GM18507 (cell line): ENCODE measurements at regions not wholly inside any gene's neighbourhood (a gene's known extent, or its start where the extent isn't known, plus 50 kb on each side); places are given as distances from the start of the nearest gene placed in this dataset.
A peak's percentile ranks its signal among the peaks of the same experiment; 100 is the strongest.

Experiments
- DNase-seq: peaks from one replicate; pipeline ENCODE4 v3.0.0; 2011; ENCODE audit warnings: low read depth; ENCODE audit not compliant: insufficient read length; ENCODE audit errors: extremely low spot score
- FAIRE-seq: peaks from 2 replicates; lab custom pipeline; 2011; peaks lifted over from hg19 to GRCh38; lab: Jason Lieb, UNC

DNA sequence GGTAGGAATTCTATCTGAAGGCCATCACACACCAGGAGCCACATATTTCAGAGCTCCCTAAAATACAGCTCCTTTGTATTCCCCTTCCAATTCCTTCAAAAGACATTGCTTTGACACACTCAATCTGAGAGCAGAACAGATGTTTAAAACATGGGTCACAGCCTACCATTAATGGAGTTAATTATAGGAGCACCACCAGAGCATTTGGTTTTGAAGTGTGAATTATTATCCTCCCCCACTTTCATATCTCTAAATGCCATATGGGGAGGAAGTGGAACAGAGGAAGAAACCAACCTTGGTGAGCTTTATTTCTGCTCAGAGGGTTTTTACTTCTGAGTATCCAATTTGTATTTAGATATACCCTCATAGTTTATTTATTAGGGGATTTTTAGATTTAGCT, 50.7 kb upstream of the TNFRSF21 start:
- FAIRE-seq (peak; percentile 80), DNase-seq (peak; percentile 7)

DNA sequence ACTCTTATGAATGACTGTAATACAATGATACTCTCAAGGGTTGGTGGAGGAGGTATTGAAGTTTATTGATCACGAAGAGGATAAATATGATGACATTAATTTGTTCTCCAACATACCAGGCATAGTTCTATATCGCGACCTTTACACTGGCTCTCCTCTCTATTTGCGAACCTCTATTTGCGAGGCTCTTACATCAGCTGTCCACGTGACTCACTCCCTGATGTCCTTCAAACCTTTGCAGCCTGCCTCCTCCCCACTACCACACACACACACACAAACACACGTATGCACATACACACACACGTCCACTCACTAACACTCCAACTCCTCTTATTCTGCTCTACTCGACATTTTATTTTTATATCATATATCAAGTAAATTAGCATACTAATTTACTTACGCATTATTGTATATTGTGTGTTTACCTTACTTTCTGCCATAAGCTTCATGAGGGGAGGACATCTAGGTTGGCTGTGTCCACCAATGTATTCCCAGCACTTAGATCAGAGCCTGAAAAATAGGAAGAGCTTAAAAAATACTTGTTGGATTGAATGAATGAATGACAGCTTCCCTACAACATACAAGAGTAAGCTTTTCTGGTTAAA, 53.3 kb upstream of the TNFRSF21 start:
- FAIRE-seq: no peak

DNA sequence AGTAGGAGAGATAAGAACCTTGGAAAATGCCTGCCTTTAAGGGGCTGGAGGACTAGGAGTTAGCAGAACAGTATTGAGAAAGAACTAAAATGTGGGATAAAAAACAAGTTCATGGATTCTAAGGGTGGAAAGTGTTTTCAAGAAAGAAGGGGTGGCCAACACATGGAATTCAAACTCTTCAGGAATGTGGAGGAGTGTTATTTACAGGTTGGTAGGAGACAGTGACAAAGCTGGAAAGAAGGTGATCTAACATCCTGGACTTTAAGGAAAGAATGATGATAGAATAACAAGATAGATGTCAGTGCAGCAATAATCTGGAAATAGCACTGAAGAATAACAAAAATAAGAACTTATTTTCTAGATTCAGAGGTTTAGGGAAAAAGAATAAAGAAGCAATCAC, 54.0 kb upstream of the TNFRSF21 start:
- DNase-seq: no peak
- no peak for FAIRE-seq

More for the DNA sequence above, 53.3 kb upstream of the TNFRSF21 start:
- DNase-seq: no peak

DNA sequence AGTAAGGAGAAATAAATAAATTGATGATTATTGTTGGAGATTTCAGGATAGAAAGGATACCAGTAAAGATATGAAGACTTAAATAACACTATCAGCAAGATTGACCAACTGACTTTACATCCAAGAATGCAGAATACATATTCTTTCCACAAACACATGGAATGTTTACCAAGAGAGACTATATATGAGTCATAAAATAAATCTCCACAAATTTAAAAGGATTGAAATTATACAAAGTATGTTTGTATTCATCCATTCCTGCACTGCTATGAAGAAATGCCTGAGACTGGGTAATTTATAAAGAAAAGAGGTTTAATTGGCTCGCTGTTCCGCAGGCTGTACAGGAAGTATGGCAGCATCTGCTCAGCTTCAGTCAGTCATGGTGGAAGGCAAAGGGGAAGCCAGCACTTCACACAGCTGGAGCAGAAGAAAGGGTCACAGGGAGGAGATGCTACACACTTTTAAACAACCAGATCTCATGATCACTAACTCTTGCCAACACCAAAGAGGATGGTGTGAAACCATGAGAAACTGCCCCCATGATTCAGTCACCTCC, 56.7 kb upstream of the TNFRSF21 start:
- DNase-seq (no peak), FAIRE-seq (no peak)

DNA sequence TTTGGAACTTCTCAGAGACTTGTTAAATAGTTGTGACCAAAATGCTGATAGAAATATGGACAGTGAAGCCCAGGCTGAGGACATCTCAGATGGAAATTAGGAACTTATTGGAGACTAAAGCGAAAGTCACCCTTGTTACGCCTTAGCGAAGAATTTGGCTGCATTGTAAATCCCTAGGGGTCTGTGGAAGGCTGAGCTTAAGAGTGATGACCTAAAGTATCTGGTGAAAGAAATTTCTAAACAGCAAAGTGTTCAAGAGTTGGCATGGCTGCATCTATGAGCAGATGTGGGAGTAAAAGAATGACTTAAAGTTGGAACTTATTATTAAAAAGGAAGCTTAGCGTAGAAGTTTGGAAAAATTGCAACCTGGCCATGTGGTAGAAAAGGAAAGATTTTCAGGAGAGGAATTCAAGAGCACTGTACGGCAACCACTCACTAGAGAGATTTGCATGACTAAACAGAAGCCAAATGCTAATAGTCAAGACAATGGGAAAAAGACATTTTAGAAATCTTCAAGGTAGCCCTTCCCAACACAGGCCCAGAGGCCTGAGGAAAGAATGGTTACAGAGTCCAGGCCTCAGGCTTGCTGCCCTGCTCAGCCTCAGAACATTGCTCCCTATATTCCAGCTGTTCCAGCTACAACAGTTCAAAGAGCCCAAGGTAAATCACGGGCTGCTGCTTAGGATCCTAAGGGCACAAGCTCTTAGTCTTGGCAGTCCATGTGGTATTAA, 61.6 kb upstream of the TNFRSF21 start:
- FAIRE-seq (no peak), DNase-seq (no peak)

DNA sequence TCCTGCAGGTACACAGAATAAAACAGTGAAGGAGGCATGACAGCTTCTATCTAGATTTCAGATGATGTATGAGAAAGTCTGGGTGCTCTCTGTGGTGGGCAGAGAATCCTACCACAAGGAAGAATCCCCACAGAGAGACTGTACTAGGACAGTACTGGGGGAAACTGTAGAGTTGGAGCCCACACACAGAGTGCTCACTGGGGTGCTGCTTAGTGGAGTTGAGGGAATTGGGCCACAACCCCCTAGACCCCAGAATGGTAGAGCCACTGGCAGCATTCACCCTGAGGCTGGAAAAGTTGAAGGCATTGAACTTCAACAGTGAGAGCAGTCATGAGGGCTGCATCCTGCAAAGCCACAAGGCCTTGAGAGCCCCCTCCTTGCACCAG, 62.2 kb upstream of the TNFRSF21 start:
- FAIRE-seq: no peak

DNA sequence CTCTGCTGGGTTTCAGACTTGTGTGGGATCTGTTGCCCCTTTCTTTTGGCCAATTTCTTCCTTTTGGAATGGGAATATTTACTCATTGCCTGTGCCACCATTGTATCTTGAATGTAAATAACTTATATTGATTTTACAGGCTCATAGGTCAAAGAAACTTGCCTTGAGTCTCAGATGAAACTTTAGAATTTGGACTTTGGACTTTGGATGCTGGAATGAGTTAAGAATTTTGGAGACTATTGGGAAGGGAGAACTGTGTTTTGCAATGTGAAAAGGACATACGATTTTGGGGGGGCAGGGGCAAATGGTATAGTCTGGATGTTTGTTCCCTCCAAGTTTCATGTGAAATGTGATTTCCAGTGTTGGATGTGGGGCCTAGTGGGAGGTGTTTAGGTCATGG, 62.6 kb upstream of the TNFRSF21 start:
- FAIRE-seq (no peak), DNase-seq (no peak)

More for the DNA sequence above, 62.2 kb upstream of the TNFRSF21 start:
- no peak for DNase-seq

DNA sequence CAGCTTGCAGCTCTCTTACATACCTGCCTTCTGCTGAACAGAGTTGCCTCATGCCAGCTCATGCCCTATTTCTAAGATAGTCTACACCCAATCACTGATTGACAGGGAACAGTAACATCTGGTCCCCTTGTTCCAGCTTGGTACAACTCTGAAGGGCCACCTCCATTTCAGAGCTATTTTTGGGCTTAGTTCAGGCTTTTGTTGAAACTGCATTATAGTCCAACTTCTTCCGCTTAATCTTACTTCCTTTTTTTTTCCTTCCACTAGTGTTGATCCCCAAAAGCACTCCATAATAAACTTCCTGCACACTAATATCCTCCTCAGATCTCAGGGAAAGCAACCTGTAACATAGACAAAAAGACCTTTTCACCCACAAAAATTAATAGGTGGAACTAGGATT, 65.7 kb upstream of the TNFRSF21 start:
- FAIRE-seq (no peak), DNase-seq (no peak)

DNA sequence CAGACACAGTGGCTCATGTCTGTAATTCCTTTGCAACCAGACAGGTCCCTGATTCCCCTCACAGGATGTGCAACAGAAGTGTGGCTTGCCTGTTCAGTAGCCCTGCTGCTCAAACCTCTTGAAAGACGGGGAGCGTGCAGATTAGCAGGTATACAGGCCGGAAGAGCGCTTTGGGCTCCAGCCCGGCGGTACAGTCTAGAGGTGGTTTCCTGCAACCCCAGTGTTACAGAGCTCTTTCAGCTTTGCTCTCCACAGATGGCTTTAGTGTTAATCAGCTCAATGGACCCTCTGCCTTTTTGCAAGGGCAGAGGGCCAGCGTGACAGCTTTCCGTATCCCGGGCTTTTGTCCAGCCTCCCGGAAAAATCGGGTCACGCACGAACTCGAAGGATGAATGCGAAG, 67.2 kb upstream of the TNFRSF21 start:
- no peak for FAIRE-seq
- DNase-seq: no peak

DNA sequence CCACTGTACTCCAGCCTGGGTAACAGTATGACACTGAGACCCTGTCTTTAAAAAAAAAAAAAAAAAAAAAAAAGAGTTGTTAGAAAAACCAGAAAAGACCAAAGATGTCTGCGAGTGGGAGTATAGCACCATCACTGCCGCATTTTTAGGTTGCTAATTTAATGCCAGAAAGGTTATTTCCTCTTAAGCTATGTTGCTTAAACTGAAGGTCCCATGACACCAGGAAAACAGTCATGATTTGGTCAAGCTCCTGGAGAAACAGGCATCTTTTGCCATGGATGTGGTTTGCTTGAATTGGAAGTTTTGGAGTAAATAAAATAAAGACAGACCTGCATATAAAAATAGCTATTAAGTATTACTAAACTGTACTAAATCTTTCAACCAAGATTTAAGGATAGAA, 68.3 kb upstream of the TNFRSF21 start:
- DNase-seq (no peak), FAIRE-seq (no peak)

DNA sequence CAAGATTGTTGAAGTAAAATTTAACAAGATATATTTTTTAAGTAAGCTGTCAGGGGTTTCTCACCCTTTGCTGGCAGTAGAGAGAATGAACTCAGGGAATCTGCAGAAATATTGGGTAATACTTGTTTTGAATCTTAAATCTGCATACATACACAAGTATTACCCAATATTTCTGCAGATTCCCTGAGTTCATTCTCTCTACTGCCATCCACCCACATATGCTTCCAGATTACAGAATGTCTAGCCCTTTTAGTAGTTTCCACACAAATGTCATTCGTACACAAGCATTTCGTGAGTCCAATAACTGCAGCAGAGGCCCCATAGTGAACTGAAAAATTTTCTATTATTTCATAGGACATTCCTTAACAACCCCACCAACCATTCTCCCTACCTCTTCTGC, 69.6 kb upstream of the TNFRSF21 start:
- no peak for DNase-seq
- no peak for FAIRE-seq

DNA sequence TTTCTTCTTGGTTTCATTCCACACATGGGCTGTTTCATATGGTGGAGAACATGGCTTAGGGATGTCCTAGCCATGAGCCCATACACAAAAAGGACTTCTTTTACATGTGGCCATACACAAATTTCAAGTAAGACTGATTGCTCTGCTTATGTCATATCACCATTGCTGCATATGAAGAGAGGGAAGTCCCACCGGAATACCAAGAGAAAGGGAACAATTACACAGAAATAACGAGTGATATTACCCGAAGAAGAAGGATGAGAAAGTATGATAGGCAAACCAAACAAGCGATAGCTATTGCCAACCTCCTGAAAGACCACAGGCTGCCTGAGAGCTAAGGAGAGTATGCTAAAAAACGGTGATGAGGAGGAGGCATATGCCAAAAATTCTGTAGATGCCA, 70.5 kb upstream of the TNFRSF21 start:
- no peak for FAIRE-seq
- no peak for DNase-seq

DNA sequence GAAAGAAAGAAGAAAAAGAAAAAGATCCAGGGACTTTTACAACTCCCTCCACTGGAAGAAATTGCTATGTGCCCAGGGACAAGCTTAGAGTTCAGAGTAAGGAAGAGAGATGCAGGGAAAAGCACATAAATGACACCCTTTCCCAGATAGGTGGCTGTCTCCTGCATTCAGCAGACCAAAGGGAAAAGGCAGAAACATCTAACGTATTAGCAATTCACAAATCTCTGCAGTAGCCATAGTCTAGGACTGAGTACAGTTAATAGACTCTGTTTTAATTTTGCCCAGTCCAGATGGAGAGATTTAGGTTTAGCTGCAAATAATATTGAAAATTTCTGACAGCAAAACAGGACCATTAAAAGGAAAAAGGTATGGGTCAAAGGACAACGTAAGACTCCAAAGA, 71.3 kb upstream of the TNFRSF21 start:
- no peak for FAIRE-seq
- no peak for DNase-seq

DNA sequence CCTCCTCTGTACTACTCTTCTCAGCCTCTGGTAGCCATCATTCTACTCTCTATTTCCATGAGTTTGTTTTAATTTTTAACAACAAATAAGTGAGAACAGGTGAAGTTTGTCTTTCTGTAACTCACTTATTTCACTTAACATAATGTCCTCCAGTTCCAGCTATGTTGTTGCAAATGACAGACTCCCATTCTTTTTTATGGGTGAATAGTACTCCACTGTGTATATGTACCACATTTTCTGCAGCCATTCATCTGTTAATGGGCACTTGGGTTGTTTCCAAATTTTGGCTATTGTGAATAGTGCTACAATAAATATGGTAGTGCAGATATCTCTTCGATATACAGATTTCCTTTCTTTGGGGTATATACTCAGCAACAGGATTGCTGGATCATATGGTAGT, 73.7 kb upstream of the TNFRSF21 start:
- no peak for DNase-seq
- no peak for FAIRE-seq

DNA sequence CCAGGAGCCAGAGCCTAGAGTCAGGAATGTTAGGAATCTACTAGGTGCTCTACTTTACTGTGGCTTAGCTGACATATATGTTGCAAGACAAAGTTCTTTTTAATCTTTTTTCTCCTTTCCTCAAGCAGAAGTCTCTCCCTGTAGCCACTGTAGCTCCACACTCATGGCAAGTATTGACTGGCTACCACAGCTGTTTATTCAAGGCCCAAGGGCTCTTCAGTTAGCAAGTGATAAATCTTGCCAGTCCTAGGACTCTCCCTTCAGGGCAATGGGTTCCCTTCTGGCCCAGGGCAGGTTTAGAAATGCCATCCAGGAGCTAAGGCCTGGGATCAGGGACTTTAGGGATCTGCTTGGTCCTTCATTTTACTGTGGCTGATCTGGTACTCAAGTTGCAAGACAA, 82.0 kb upstream of the TNFRSF21 start:
- FAIRE-seq (no peak), DNase-seq (no peak)

DNA sequence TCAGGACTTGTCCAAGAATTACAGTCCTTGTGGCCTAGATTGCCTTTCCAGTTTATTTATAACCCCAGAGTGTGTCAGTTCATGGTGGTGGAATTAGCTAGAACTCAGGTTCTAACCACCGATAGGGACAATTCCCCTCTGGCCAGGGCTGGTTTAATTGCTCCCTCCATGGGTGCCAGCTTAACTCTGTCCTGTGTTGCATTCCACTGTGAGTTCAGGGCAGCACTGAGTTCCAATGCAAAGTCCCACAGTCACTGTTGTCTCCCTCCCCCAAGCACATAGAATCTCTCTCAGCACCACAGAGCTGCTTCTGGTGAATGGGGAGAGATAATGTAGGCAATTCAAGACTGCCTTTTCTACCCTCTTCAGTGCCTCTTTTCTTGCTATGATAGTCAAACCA, 82.5 kb upstream of the TNFRSF21 start:
- FAIRE-seq: no peak
- no peak for DNase-seq

DNA sequence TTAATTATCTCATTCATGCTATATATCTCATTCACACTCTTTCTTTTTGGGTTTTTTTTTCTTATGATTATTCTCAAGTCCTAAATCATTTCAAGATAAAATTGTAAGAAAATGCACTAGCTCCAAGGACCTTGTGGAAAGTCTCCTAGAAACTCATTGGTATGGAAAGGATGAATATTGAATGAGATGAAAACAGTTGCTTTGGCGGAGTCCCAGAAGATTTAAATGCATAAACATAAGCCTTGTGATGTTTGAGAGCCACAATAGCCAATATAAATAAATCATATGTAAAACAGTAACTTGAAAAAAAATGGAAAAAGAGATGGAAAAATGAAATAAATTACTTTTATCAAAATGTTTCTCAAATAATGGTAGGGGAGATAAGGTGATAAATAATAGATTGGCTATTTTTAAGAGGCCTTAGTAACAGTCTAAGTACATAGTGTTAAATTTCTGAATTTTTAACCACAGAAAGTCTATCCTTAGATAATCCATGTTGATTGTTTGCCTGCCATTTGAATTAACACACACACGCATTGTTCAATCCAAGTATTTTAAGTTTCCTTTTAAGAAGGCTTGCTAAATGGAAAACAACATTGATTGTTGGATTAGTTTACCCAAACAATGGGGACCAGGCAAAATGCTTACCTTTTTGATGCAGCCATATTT, 81.1 kb upstream of the CD2AP start:
- FAIRE-seq (no peak), DNase-seq (no peak)

DNA sequence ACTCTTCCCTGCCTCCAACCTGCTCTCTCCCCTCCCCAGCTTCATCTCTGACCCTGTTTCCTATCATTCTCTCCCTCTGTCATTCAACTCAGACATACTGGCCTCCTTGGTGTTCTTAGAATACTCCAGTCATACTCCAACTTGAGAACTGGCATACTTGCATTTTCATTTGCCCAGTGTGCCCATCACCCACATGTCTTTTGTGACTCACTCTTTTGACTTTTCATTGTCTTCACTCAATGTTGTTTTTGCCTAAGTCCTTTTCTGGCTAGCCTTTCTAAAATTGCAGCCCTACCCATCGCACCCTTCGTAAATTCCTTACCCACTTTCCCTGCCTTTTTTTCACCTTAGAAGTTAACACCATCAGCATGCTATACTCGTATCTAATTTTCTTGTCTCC, 77.0 kb upstream of the CD2AP start:
- FAIRE-seq (no peak), DNase-seq (no peak)

DNA sequence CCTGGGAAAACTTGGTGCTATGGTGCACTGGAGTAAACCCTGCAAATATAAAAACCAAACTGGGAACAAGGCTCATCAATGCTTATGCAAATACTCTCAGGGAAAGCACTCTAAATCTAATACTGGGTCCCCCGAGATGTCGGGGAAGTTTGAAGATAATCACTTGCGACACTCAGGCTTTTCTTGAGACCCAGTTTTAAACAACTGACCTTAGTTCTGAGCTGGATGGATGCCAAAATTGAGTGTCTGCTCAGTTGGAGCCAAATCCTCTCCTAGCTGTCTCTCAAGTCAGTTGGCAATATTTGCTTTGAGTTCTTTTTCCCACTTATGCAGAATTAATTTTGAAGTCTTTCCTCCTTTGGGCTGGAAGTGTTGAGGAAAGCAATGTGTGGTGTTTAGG, 75.5 kb upstream of the CD2AP start:
- FAIRE-seq: no peak
- DNase-seq: no peak

DNA sequence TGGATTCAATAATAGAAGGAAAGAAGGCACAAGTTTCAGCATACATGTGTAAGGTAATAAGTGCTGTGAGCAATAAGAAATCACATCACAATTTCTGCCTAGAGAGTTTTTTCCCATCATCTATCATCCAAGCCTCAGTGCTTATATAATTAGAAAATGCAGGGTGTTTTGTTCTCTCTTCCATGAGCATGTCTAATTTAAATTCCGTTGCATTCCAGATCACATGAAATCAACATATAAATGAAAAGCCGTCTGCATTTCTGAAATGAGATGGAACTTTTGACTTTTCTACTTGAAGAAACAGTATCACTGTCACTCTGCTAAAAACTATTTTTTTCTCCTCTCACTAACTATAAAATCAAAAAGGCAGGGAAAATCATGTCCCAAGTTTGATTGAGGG, 74.5 kb upstream of the CD2AP start:
- no peak for FAIRE-seq
- no peak for DNase-seq

DNA sequence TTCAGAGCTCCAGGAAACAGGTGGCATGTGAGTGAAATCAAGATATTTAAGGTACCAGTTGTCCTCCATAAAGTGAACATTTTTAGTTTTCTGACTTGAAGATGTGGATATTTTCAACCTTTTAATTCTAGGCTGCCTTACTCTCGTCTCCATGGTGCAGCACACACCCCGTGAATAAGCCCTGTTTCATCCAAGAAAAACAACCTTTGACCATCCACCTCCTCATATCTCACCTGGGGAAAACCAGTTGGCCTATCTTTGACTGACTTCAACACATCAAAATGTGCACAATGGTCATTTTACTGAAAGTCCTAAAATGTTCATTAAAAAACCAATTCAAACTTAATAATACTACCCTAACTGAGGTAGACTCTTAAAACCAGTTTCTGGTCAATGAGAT, 73.8 kb upstream of the CD2AP start:
- FAIRE-seq (no peak), DNase-seq (no peak)
